Erythroblast (primary cell): ENCODE measurements at regions not wholly inside any gene's neighbourhood (a gene's known extent, or its start where the extent isn't known, plus 50 kb on each side); places are given as distances from the start of the nearest gene placed in this dataset.
"Not testable (repeated sequence)": the region's sequence is repeated elsewhere in the genome, so short reads cannot be mapped to it uniquely, and the experiment has no call there.

Source experiments
- DNase-seq, 2 experiments: peaks; one replicate each; lab custom pipeline; 2025; lab: John Stamatoyannopoulos, UW
- GATA1 ChIP-seq: IDR thresholded peaks from 2 replicates; pipeline ENCODE4 v1.6.1; 2011; ENCODE audit warnings: low read depth, mild to moderate bottlenecking, control low read depth, low read length, moderate library complexity
- POLR2A ChIP-seq: IDR thresholded peaks from 2 replicates; pipeline ENCODE4 v1.6.1; 2011; ENCODE audit warnings: mild to moderate bottlenecking, low read length

GRCh38 chr6:168171673-168172353, 92.8 kb upstream of the FRMD1 start:
- DNase-seq: no peak
- TF ChIP-seq GATA1: no peak
- TF ChIP-seq POLR2A: no peak

- no peak for DNase-seq
These were observed 92.0 kb upstream of the FRMD1 start for GRCh38 chr6:168170841-168171601.

GRCh38 chr6:168169624-168170023, 90.6 kb upstream of the FRMD1 start:
- TF ChIP-seq POLR2A (no peak), GATA1 (no peak)
- DNase-seq: no peak

More at GRCh38 chr6:168170841-168171601, 92.0 kb upstream of the FRMD1 start:
- no peak for TF ChIP-seq GATA1
- TF ChIP-seq POLR2A: no peak

GRCh38 chr6:168168936-168169335, 89.9 kb upstream of the FRMD1 start:
- DNase-seq: not testable (repeated sequence)

- DNase-seq: not testable (repeated sequence)
These were observed 89.3 kb upstream of the FRMD1 start for GRCh38 chr6:168168330-168168729.

- TF ChIP-seq POLR2A (no peak), GATA1 (no peak)
- no peak for DNase-seq
These were observed 88.7 kb upstream of the FRMD1 start for GRCh38 chr6:168167431-168168315.

GRCh38 chr6:168166627-168167026, 87.6 kb upstream of the FRMD1 start:
- DNase-seq: no peak
- no peak for TF ChIP-seq GATA1
- no peak for TF ChIP-seq POLR2A

GRCh38 chr6:168165891-168166290, 86.9 kb upstream of the FRMD1 start:
- TF ChIP-seq POLR2A (no peak), GATA1 (no peak)
- no peak for DNase-seq

GRCh38 chr6:168165373-168165772, 86.4 kb upstream of the FRMD1 start:
- TF ChIP-seq GATA1: no peak
- TF ChIP-seq POLR2A: no peak
- no peak for DNase-seq

- DNase-seq: no peak
- TF ChIP-seq GATA1 (no peak), POLR2A (no peak)
These were observed 85.5 kb upstream of the FRMD1 start for GRCh38 chr6:168164462-168165061.

- TF ChIP-seq GATA1 (no peak), POLR2A (no peak)
- DNase-seq: no peak
These were observed 84.2 kb upstream of the FRMD1 start for GRCh38 chr6:168163096-168163731.

GRCh38 chr6:168162366-168162765, 83.4 kb upstream of the FRMD1 start:
- no peak for DNase-seq
- TF ChIP-seq GATA1 (no peak), POLR2A (no peak)

GRCh38 chr6:168161371-168161750, 82.3 kb upstream of the FRMD1 start:
- TF ChIP-seq POLR2A (no peak), GATA1 (no peak)

More at GRCh38 chr6:168161371-168161750, 82.3 kb upstream of the FRMD1 start:
- DNase-seq: no peak
